GM18511 (cell line): ENCODE measurements at regions not wholly inside any gene's neighbourhood (a gene's known extent, or its start where the extent isn't known, plus 50 kb on each side); places are given as distances from the start of the nearest gene placed in this dataset.

Experiments used
- ATAC-seq: cut with Tn5 transposase; IDR thresholded peaks from one replicate; pipeline ENCODE4 v1.9.1; 2021; ENCODE audit warnings: mild to moderate bottlenecking, moderate library complexity; ENCODE audit not compliant: unreplicated experiment

- ATAC-seq = no peak
Observed at GRCh38 chr22:49452362-49452946, 375.2 kb downstream of the BRD1 start.

GRCh38 chr22:49451070-49451840 is 376.4 kb downstream of the BRD1 start:
- ATAC-seq = no peak

GRCh38 chr22:49450498-49450897 is 377.2 kb downstream of the BRD1 start:
- no peak for ATAC-seq

GRCh38 chr22:49449811-49450446 is 377.7 kb downstream of the BRD1 start:
- ATAC-seq = no peak

- ATAC-seq = no peak
Observed at GRCh38 chr22:49449377-49449776, 378.3 kb downstream of the BRD1 start.

- ATAC-seq = no peak
Observed at GRCh38 chr22:49448526-49448925, 379.1 kb downstream of the BRD1 start.

GRCh38 chr22:49447837-49448236 is 379.8 kb downstream of the BRD1 start:
- ATAC-seq = no peak

- no peak for ATAC-seq
Observed at GRCh38 chr22:49446759-49447710, 380.6 kb downstream of the BRD1 start.

- no peak for ATAC-seq
Observed at GRCh38 chr22:49446145-49446758, 381.4 kb downstream of the BRD1 start.

- ATAC-seq = no peak
Observed at GRCh38 chr22:49444781-49445180, 382.9 kb downstream of the BRD1 start.

- ATAC-seq = no peak
Observed at GRCh38 chr22:49440931-49441330, 386.7 kb downstream of the BRD1 start.

GRCh38 chr22:49439373-49439772 is 388.3 kb downstream of the BRD1 start:
- no peak for ATAC-seq

- no peak for ATAC-seq
Observed at GRCh38 chr22:49437956-49438355, 389.7 kb downstream of the BRD1 start.

- no peak for ATAC-seq
Observed at GRCh38 chr22:49437356-49437755, 390.3 kb downstream of the BRD1 start.

- ATAC-seq = no peak
Observed at GRCh38 chr22:49436056-49436455, 391.6 kb downstream of the BRD1 start.

- ATAC-seq = no peak
Observed at GRCh38 chr22:49435596-49435995, 392.1 kb downstream of the BRD1 start.

- no peak for ATAC-seq
Observed at GRCh38 chr22:49433717-49434611, 393.7 kb downstream of the BRD1 start.

- ATAC-seq = no peak
Observed at GRCh38 chr22:49432897-49433443, 394.7 kb downstream of the BRD1 start.

GRCh38 chr22:49432211-49432896 is 395.3 kb downstream of the BRD1 start:
- ATAC-seq = no peak
